ENCODE measurements at regions not wholly inside any gene's neighbourhood (a gene's known extent, or its start where the extent isn't known, plus 50 kb on each side); places are given as distances from the start of the nearest gene placed in this dataset.

GRCh38 chr9:79266986-79267385, 304.8 kb upstream of the TLE4 start:
- TF ChIP-seq CTCF (IDR thresholded peaks at IDR 0.05; ENCODE audit: low read length) (no peak), EZH2 (optimal IDR thresholded peaks at IDR 0.05; ENCODE audit: low read depth, low read length) (no peak), EZH2phosphoT487 (IDR thresholded peaks at IDR 0.05; ENCODE audit: low read length) (no peak)
